Fibroblast of lung (primary cell): ENCODE measurements at regions not wholly inside any gene's neighbourhood (a gene's known extent, or its start where the extent isn't known, plus 50 kb on each side); places are given as distances from the start of the nearest gene placed in this dataset.

Experiments used
- CTCF ChIP-seq, 2 donors: IDR thresholded peaks in 1 of 2; conservative IDR thresholded peaks in 1 of 2; 1 replicate in 1 of 2; 2 replicates in 1 of 2; pipeline ENCODE4 v1.5.1; 2011 to 2012; ENCODE audit warnings: low read length in 2 of 2, control low read depth in 1 of 2, inconsistent platforms in 1 of 2, low read depth in 1 of 2, mild to moderate bottlenecking in 1 of 2
- EZH2 ChIP-seq: IDR thresholded peaks from 2 replicates; pipeline ENCODE4 v1.5.1; 2012; ENCODE audit warnings: low read length, control low read depth, mild to moderate bottlenecking; ENCODE audit errors: missing control alignments

- TF ChIP-seq CTCF (conservative IDR thresholded peaks at IDR 0.05 in 1 of 2, IDR thresholded peaks at IDR 0.05 in 1 of 2; ENCODE audit: low read depth in 1 of 2, low read length in 2 of 2) (no peak), EZH2 (no peak)
These were observed 214.6 kb upstream of the TPK1 start for GRCh38 chr7:145050415-145050814.
